Amniotic epithelial cell (primary cell): ENCODE measurements at regions not wholly inside any gene's neighbourhood (a gene's known extent, or its start where the extent isn't known, plus 50 kb on each side); places are given as distances from the start of the nearest gene placed in this dataset.
A peak's percentile ranks its signal among the peaks of the same experiment; 100 is the strongest.

ENCODE experiments used
- DNase-seq: peaks from one replicate; pipeline ENCODE4 v3.0.0-alpha.2; 2010; ENCODE audit warnings: low read depth

GRCh38 chr3:43950775-43951174 lies 260.0 kb downstream of the ABHD5 start:
- DNase-seq = no peak

- no peak for DNase-seq
Observed at GRCh38 chr3:43951813-43952212, 261.1 kb downstream of the ABHD5 start.

DNA sequence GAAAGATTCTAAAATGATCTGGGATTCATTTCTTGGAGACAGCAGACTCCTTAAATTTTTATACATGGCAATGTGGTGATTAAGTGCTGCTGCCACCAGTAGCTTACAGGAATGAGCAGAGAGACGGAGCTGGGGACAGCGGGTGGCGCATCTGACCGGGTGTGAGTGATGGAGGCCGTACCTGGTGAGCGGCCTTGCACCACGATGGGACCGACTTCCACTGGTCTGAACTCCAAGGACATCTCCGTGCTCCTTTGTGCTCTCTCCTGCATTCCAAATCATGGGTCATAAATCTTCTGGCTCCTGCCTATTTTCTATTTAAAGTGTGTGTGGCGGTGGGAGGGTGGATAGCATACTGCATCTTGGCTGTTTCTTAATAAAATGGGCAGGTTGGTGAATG lies 262.6 kb downstream of the ABHD5 start:
- no peak for DNase-seq

- DNase-seq = peak; percentile 44
Observed at GRCh38 chr3:43953814-43954692, 263.3 kb downstream of the ABHD5 start.

GRCh38 chr3:43956945-43957344 lies 266.2 kb downstream of the ABHD5 start:
- DNase-seq = no peak

GRCh38 chr3:43957553-43957952 lies 266.8 kb downstream of the ABHD5 start:
- no peak for DNase-seq

- no peak for DNase-seq
Observed at GRCh38 chr3:43958005-43958770, 267.4 kb downstream of the ABHD5 start.

GRCh38 chr3:43958973-43959372 lies 268.2 kb downstream of the ABHD5 start:
- DNase-seq = no peak

DNA sequence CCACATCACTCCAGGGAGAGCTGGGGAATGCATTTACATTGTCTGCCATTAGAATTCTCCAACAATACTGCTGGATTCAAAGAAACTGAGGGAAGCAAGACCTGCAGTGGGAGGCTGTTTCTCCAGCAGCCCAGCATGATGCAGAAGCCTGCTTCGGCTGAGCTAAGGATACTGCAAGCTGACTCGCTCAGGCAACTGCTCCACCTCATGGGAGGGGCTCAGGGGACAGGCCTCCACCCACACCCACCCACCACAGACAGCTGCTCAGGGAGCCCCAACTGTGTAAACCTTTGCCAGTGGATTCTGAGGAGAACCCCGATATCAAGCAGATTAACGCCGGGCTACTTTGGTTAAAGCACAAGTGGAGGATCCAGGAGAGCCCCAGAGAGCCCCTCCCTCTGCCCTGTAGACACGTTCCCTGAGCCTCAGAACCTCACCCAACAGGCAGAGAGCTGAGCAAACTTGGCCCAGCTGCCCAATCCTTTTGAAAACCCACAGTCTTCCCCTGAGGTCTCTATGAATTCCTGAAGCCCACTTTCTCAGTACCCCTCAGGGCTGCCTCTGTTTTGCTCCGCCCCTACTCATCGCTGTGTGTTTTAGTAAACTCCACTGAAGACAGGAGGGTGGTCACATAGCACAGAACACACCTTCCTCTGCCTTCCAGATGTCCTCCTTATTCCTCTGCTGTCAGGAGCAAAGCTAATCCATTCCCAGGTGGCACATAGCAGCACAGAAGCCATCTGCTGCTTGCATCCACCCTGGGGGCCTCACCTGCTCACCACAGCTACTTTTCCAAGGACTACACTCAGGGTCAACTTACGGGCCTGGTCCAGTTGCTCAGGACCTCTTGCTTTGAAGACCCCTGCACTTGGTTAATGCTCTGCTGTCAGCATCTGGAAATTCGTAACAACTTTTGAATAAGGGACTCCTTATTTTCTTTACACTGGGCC lies 269.0 kb downstream of the ABHD5 start:
- no peak for DNase-seq

DNA sequence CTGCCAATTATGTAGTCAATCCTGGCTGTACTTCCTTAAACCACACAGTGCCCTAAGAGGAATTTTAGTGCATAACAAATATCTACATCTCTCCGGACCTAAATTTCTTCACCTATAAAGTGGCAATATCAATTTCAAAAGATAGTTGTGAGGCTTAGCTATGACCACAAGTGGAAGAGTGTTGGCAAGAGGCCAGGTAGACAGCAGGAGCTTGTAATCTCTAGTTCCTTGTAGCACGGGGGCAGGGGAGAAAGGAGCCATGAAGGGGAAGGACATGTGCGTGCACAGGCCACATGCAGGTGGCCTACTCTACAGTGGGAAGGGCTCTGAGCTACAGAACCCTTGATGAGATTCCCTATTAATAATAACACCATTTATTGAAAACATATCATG lies 269.7 kb downstream of the ABHD5 start:
- DNase-seq = peak; percentile 2

DNA sequence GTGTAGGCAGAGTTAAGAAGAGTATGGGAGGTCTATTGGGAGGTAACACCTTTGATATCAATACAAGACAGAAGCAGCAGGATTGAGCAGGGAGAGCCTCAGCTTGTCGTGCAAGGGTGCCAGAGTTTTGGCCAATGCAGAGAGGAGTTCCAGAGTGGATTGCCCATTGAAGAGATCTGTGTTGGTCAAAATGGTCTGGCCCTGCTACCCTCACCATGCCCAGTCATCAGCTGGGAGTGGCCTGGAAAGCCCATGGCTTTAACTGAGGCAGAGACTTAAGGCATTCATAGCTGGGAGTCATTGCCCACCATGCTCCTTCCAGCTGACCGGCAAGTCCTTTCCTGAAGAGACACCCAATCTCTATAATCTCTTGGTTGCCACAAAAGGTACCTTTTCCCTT lies 271.3 kb downstream of the ABHD5 start:
- DNase-seq = no peak

GRCh38 chr3:43963208-43963607 lies 272.5 kb downstream of the ABHD5 start:
- no peak for DNase-seq

DNA sequence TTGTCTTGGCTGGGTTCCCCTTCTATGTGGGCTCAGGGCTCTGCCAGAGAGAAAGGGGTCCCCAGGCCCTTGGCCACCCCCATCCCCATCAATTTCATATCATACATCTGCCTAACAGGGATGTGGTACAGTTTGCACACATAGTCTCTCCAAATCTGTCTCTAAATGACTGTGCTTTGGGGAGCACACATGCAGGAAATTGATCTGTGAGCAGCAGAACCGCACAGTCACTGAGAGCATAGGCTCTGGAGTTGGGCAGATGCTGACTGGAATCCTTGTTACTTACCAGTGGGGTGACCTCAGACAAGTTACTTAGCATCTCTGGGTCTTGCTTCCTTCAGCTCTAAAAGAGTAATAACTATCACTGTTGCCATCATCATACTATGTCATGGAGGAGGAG lies 273.9 kb downstream of the ABHD5 start:
- no peak for DNase-seq

GRCh38 chr3:43965656-43966055 lies 274.9 kb downstream of the ABHD5 start:
- no peak for DNase-seq

- DNase-seq = no peak
Observed at GRCh38 chr3:43966126-43966525, 275.4 kb downstream of the ABHD5 start.

- no peak for DNase-seq
Observed at GRCh38 chr3:43966530-43966929, 275.2 kb upstream of the TOPAZ1 start.

- DNase-seq = no peak
Observed at GRCh38 chr3:43968465-43968864, 273.2 kb upstream of the TOPAZ1 start.

DNA sequence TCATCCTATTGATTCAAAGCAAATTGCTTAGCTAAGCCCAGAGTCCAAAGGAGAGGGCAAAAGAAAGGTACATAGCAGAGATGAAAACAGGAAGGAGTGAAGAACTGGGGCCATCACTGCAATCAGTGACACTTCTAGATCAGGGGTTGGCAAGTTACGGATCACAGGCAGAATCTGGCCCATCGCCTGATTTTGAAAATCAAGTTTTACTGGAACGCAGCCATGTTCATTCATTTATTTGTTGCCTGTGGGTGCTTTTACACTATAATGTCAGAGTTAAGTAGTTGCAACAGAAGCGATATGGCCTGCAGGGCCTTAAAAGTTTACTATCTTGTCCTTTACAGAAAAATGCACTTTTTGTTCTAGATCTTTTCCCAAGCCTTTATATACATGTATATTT lies 271.7 kb upstream of the TOPAZ1 start:
- DNase-seq = no peak

DNA sequence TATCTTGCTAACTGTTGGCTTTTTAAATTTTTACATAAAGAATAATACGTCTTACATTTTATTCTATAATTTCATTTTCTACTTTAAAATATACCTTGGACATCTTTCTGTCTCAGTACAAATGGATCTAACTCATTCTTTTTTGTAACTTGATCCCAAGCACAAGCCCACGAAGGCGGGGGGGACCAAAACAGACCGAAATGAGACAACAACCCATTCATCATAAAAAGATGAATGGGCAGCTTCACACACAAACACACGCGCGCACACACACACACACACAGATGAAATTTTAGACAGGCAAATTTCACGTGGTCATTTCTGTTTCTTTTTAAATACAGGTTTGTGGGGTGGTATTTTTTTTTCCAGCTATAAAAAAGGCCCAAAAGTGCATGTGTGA lies 271.3 kb upstream of the TOPAZ1 start:
- no peak for DNase-seq

GRCh38 chr3:43970920-43971319 lies 270.8 kb upstream of the TOPAZ1 start:
- no peak for DNase-seq

- DNase-seq = no peak
Observed at GRCh38 chr3:43971486-43971885, 270.2 kb upstream of the TOPAZ1 start.

- no peak for DNase-seq
Observed at GRCh38 chr3:43978708-43979107, 263.0 kb upstream of the TOPAZ1 start.
